Colonic mucosa (tissue), 4 donors: ENCODE measurements at regions not wholly inside any gene's neighbourhood (a gene's known extent, or its start where the extent isn't known, plus 50 kb on each side); places are given as distances from the start of the nearest gene placed in this dataset.

Experiments used
- DNase-seq: peaks from one replicate; pipeline ENCODE4 v3.0.0-alpha.2; 2020
- H3K27ac ChIP-seq: fragments of 200-600 bp; one replicate; pipeline ENCODE4 v1.8.0; 2021
- H3K27me3 ChIP-seq: fragments of 200-600 bp; one replicate; pipeline ENCODE4 v1.8.0; 2021
- H3K36me3 ChIP-seq: fragments of 200-600 bp; one replicate; pipeline ENCODE4 v1.8.0; 2021
- H3K4me1 ChIP-seq: fragments of 200-600 bp; one replicate; pipeline ENCODE4 v1.8.0; 2021; ENCODE audit warnings: mild to moderate bottlenecking
- H3K4me3 ChIP-seq: fragments of 200-600 bp; one replicate; pipeline ENCODE4 v1.8.0; 2021
- H3K9ac ChIP-seq, 2 donors: one replicate each; pipeline ENCODE4 v1.7.0; 2013; ENCODE audit warnings: control low read depth in 2 of 2, low read depth in 2 of 2, low read length in 2 of 2
- H3K9me3 ChIP-seq: fragments of 200-600 bp; one replicate; pipeline ENCODE4 v1.8.0; 2021
- intact Hi-C: fragments of 100-400 bp; cut with DNase I; formaldehyde crosslinking; loops from one replicate; pipeline ENCODE4 v1.14.1; 2022
- TF ChIP-seq, protein P1 (sequence below): fragments of 200-600 bp; IDR thresholded peaks from one replicate; pipeline ENCODE4 v1.8.0; 2022; ENCODE audit warnings: antibody characterized with exemption, mild to moderate bottlenecking
- donor health status: healthy.
- donor health status: DM: no; HTN: no; CAD: no.
- donor health status: DM: no; HTN: no; CAD: no.

- H3K27ac ChIP-seq, result no peak overlapping the region
- H3K27me3 ChIP-seq, result no peaks in the 10 kb centered on the region
- H3K4me1 ChIP-seq, result no peaks in the 10 kb centered on the region
- TF ChIP-seq, protein P1, sequence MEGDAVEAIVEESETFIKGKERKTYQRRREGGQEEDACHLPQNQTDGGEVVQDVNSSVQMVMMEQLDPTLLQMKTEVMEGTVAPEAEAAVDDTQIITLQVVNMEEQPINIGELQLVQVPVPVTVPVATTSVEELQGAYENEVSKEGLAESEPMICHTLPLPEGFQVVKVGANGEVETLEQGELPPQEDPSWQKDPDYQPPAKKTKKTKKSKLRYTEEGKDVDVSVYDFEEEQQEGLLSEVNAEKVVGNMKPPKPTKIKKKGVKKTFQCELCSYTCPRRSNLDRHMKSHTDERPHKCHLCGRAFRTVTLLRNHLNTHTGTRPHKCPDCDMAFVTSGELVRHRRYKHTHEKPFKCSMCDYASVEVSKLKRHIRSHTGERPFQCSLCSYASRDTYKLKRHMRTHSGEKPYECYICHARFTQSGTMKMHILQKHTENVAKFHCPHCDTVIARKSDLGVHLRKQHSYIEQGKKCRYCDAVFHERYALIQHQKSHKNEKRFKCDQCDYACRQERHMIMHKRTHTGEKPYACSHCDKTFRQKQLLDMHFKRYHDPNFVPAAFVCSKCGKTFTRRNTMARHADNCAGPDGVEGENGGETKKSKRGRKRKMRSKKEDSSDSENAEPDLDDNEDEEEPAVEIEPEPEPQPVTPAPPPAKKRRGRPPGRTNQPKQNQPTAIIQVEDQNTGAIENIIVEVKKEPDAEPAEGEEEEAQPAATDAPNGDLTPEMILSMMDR, result no peak
- no peak overlapping the region for H3K4me3 ChIP-seq
- no peak overlapping the region for H3K9ac ChIP-seq
- H3K9me3 ChIP-seq, result no peaks in the 10 kb centered on the region
- no peak for DNase-seq
- no peaks in the 10 kb centered on the region for H3K36me3 ChIP-seq
- intact Hi-C loops, result no loop called here
These were observed 341.6 kb downstream of the CTTN start for GRCh38 chr11:70739811-70740487.

DNA sequence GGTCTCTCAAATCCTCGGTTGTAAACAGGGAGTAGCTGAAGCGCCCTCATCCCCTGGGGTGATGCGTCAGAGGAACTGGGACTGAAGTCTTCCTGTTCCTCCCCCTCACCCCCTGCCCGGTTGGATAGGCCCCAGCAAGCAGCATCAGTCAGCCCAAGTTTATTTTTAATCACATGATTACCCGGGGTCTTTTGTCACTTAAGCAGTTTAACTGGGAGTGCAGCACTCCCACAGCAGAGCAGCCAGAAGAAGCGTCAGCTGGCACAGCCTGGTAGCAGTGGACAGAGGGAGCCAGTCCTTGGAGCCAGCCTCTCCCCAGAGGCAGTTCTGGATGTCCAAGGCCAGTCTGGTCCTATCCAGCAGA is 342.1 kb downstream of the CTTN start:
- DNase-seq, result no peak

DNA sequence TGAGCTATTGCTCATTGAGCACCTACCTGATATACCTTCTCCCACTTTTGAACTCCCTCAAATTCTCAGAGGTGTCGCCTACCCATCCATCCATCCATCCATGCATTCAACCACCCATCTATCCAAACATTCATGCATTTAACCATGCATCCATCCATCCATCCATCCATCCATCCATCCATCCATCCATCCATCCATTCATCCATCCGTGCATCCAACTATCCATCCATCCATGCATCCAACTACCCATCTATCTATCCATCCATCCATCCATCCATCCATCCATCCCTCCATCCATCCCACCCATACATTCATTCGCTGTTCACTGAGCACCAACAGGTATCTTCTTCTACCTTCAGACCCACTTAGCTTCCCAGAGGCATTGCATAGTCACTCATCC is 342.8 kb downstream of the CTTN start:
- TF ChIP-seq, protein P1, result no peak
- no peaks in the 10 kb centered on the region for H3K36me3 ChIP-seq
- intact Hi-C loops, result no loop called here

More for the DNA sequence above, 342.1 kb downstream of the CTTN start:
- intact Hi-C loops, result no loop called here
- Histone ChIP-seq H3K27me3 (no peaks in the 10 kb centered on the region), H3K4me3 (no peak overlapping the region), H3K36me3 (no peaks in the 10 kb centered on the region), H3K9ac (no peak overlapping the region), H3K27ac (no peak overlapping the region), H3K4me1 (no peaks in the 10 kb centered on the region), H3K9me3 (no peaks in the 10 kb centered on the region)
- TF ChIP-seq, protein P1, result no peak

GRCh38 chr11:70742553-70743291 is 344.4 kb downstream of the CTTN start:
- H3K9me3 ChIP-seq, result no peaks in the 10 kb centered on the region
- TF ChIP-seq, protein P1, result no peak
- no peaks in the 10 kb centered on the region for H3K36me3 ChIP-seq
- intact Hi-C loops, result no loop called here
- no peak for DNase-seq
- H3K9ac ChIP-seq, result no peak overlapping the region
- no peak overlapping the region for H3K27ac ChIP-seq
- H3K27me3 ChIP-seq, result no peaks in the 10 kb centered on the region
- H3K4me1 ChIP-seq, result no peaks in the 10 kb centered on the region
- H3K4me3 ChIP-seq, result no peak overlapping the region

More for the DNA sequence above, 342.8 kb downstream of the CTTN start:
- Histone ChIP-seq H3K27ac (no peak overlapping the region), H3K9ac (no peak overlapping the region), H3K27me3 (no peaks in the 10 kb centered on the region), H3K4me3 (no peak overlapping the region), H3K4me1 (no peaks in the 10 kb centered on the region), H3K9me3 (no peaks in the 10 kb centered on the region)
- DNase-seq, result no peak

GRCh38 chr11:70743329-70743728 is 345.0 kb downstream of the CTTN start:
- DNase-seq, result no peak
- H3K4me3 ChIP-seq, result no peak overlapping the region
- no peak overlapping the region for H3K9ac ChIP-seq
- intact Hi-C loops, result no loop called here
- no peaks in the 10 kb centered on the region for H3K36me3 ChIP-seq
- TF ChIP-seq, protein P1, result no peak
- H3K9me3 ChIP-seq, result no peaks in the 10 kb centered on the region
- no peaks in the 10 kb centered on the region for H3K4me1 ChIP-seq
- H3K27ac ChIP-seq, result no peak overlapping the region
- H3K27me3 ChIP-seq, result no peaks in the 10 kb centered on the region
